Testis (tissue), 2 donors: ENCODE measurements at regions not wholly inside any gene's neighbourhood (a gene's known extent, or its start where the extent isn't known, plus 50 kb on each side); places are given as distances from the start of the nearest gene placed in this dataset.

Experiments used
- DNase-seq: peaks from one replicate; pipeline ENCODE4 v3.0.0-alpha.2; 2019
- H3K27ac ChIP-seq, 2 donors: fragments of 200-600 bp; sonication (generic); one replicate each; pipeline ENCODE4 v1.5.1; 2019
- H3K27me3 ChIP-seq: fragments of 200-600 bp; sonication (generic); one replicate; pipeline ENCODE4 v1.5.1; 2019
- H3K36me3 ChIP-seq: fragments of 200-600 bp; sonication (generic); one replicate; pipeline ENCODE4 v1.5.1; 2017; ENCODE audit warnings: low read depth; ENCODE audit errors: missing control alignments
- H3K4me1 ChIP-seq: fragments of 200-600 bp; sonication (generic); one replicate; pipeline ENCODE4 v1.5.1; 2019
- H3K4me3 ChIP-seq, 2 donors: fragments of 200-600 bp; sonication (generic); one replicate each; pipeline ENCODE4 v1.5.1; 2017 to 2019
- H3K9me3 ChIP-seq: fragments of 200-600 bp; sonication (generic); one replicate; pipeline ENCODE4 v1.5.1; 2017
- CTCF ChIP-seq, 3 experiments: fragments of 450-650 bp in 2 of 3; fragments of 200-600 bp in 1 of 3; sonication (generic) in 1 of 3; IDR thresholded peaks; one replicate each; pipeline ENCODE4 v1.5.1; 2016 to 2019; ENCODE audit warnings: antibody characterized with exemption in 3 of 3, mild to moderate bottlenecking in 2 of 3, moderate library complexity in 1 of 3
- POLR2A ChIP-seq: fragments of 450-650 bp; IDR thresholded peaks from one replicate; pipeline ENCODE4 v1.6.1; 2017; ENCODE audit warnings: antibody characterized with exemption, mild to moderate bottlenecking, moderate library complexity
- WGBS, 2 donors: methylation state at CpG; one replicate each; pipeline ENCODE4 v1.1.5; 2018; 5-methylcytosine and 5-hydroxymethylcytosine counted together
- intact Hi-C: fragments of 100-400 bp; cut with DNase I; formaldehyde crosslinking; loops from one replicate; pipeline ENCODE4 v1.15.1; 2023; ENCODE audit warnings: low total_unique reads

- no peak overlapping the region for H3K4me3 ChIP-seq
- DNase-seq, result no peak
- H3K36me3 ChIP-seq, result no peaks in the 10 kb centered on the region
- peaks cover 18% of the 10 kb centered on the region for H3K4me1 ChIP-seq
- no peaks in the 10 kb centered on the region for H3K9me3 ChIP-seq
- TF ChIP-seq CTCF (IDR thresholded peaks at IDR 0.05), result no peak
- TF ChIP-seq POLR2A, result no peak
- 53 to 73% methylated on average over 5 of the region's 5 CpGs for WGBS, 2 donors
- H3K27me3 ChIP-seq, result no peaks in the 10 kb centered on the region
- no peak overlapping the region for H3K27ac ChIP-seq
- intact Hi-C loops, result no loop called here
Measured at GRCh38 chr5:124902097-124902821, 155.8 kb upstream of the ZNF608 start.

GRCh38 chr5:124905256-124906130 lies 159.1 kb upstream of the ZNF608 start:
- Histone ChIP-seq H3K4me1 (peaks cover 29% of the 10 kb centered on the region), H3K27me3 (no peaks in the 10 kb centered on the region), H3K36me3 (no peaks in the 10 kb centered on the region), H3K4me3 (no peak overlapping the region), H3K9me3 (no peaks in the 10 kb centered on the region), H3K27ac (peak overlapping the region; percentile 76 to 84)
- intact Hi-C loops, result no loop called here
- 63 to 85% methylated on average over 2 of the region's 2 CpGs for WGBS, 2 donors
- no peak for TF ChIP-seq POLR2A
- no peak for TF ChIP-seq CTCF (IDR thresholded peaks at IDR 0.05)
- no peak for DNase-seq

- H3K4me3 ChIP-seq, result no peak overlapping the region
- DNase-seq, result peak; percentile 79
- peak overlapping the region; percentile 76 to 84 for H3K27ac ChIP-seq
- intact Hi-C loops, result no loop called here
- no peaks in the 10 kb centered on the region for H3K27me3 ChIP-seq
- no peaks in the 10 kb centered on the region for H3K9me3 ChIP-seq
- peaks cover 29% of the 10 kb centered on the region for H3K4me1 ChIP-seq
- H3K36me3 ChIP-seq, result no peaks in the 10 kb centered on the region
- 7 to 16% methylated on average over 6 of the region's 6 CpGs for WGBS, 2 donors
- no peak for TF ChIP-seq CTCF (IDR thresholded peaks at IDR 0.05)
- TF ChIP-seq POLR2A, result no peak
Measured at GRCh38 chr5:124906339-124907097, 160.1 kb upstream of the ZNF608 start.

- Histone ChIP-seq H3K9me3 (no peaks in the 10 kb centered on the region), H3K4me3 (no peak overlapping the region), H3K4me1 (peaks cover 29% of the 10 kb centered on the region), H3K27ac (peak overlapping the region; percentile 76 to 84), H3K36me3 (no peaks in the 10 kb centered on the region), H3K27me3 (no peaks in the 10 kb centered on the region)
- TF ChIP-seq CTCF (IDR thresholded peaks at IDR 0.05) (no peak), POLR2A (no peak)
- WGBS, 2 donors, result 86 to 89% methylated on average over 12 of the region's 12 CpGs
- no peak for DNase-seq
- intact Hi-C loops, result no loop called here
Measured at GRCh38 chr5:124907098-124907644, 160.7 kb upstream of the ZNF608 start.
